Activated T-cell treated with anti-CD3 and anti-CD28 coated beads for 24 hours (primary cell): ENCODE measurements at regions not wholly inside any gene's neighbourhood (a gene's known extent, or its start where the extent isn't known, plus 50 kb on each side); places are given as distances from the start of the nearest gene placed in this dataset.
A peak's percentile ranks its signal among the peaks of the same experiment; 100 is the strongest.
"Not testable (repeated sequence)": the region's sequence is repeated elsewhere in the genome, so short reads cannot be mapped to it uniquely, and the experiment has no call there.

Experiments used
- DNase-seq: peaks from one replicate; pipeline ENCODE4 v3.0.0-alpha.2; 2020; ENCODE audit warnings: low read depth

GRCh38 chr4:77220828-77221613, 64.0 kb downstream of the CCNG2 start:
- DNase-seq: no peak

- no peak for DNase-seq
Observed at GRCh38 chr4:77225022-77225421, 68.0 kb downstream of the CCNG2 start.

- DNase-seq: no peak
Observed at GRCh38 chr4:77226939-77227705, 70.1 kb downstream of the CCNG2 start.

GRCh38 chr4:77229433-77229832, 72.4 kb downstream of the CCNG2 start:
- no peak for DNase-seq

GRCh38 chr4:77232653-77233052, 75.6 kb downstream of the CCNG2 start:
- DNase-seq: no peak

- no peak for DNase-seq
Observed at GRCh38 chr4:77235289-77235854, 78.4 kb downstream of the CCNG2 start.

- no peak for DNase-seq
Observed at GRCh38 chr4:77236806-77237205, 79.8 kb downstream of the CCNG2 start.

GRCh38 chr4:77240469-77241066, 83.6 kb downstream of the CCNG2 start:
- DNase-seq: peak; percentile 47

- DNase-seq: no peak
Observed at GRCh38 chr4:77248805-77249204, 91.8 kb downstream of the CCNG2 start.

GRCh38 chr4:77251751-77252150, 94.7 kb downstream of the CCNG2 start:
- DNase-seq: no peak

- no peak for DNase-seq
Observed at GRCh38 chr4:77263247-77263646, 106.2 kb downstream of the CCNG2 start.

GRCh38 chr4:77263976-77264375, 107.0 kb downstream of the CCNG2 start:
- not testable (repeated sequence) for DNase-seq

- no peak for DNase-seq
Observed at GRCh38 chr4:77264826-77265225, 107.8 kb downstream of the CCNG2 start.

- no peak for DNase-seq
Observed at GRCh38 chr4:77268108-77268507, 111.1 kb downstream of the CCNG2 start.

GRCh38 chr4:77269505-77269904, 112.5 kb downstream of the CCNG2 start:
- no peak for DNase-seq

- no peak for DNase-seq
Observed at GRCh38 chr4:77273412-77273811, 116.4 kb downstream of the CCNG2 start.

GRCh38 chr4:77279114-77279513, 122.1 kb downstream of the CCNG2 start:
- not testable (repeated sequence) for DNase-seq

GRCh38 chr4:77282305-77282704, 125.3 kb downstream of the CCNG2 start:
- DNase-seq: no peak

- no peak for DNase-seq
Observed at GRCh38 chr4:77284036-77284435, 127.0 kb downstream of the CCNG2 start.

- no peak for DNase-seq
Observed at GRCh38 chr4:77286906-77287305, 129.9 kb downstream of the CCNG2 start.

GRCh38 chr4:77293426-77293825, 136.4 kb downstream of the CCNG2 start:
- DNase-seq: no peak

GRCh38 chr4:77300996-77301395, 144.0 kb downstream of the CCNG2 start:
- DNase-seq: not testable (repeated sequence)

GRCh38 chr4:77305766-77306165, 148.8 kb downstream of the CCNG2 start:
- no peak for DNase-seq
